ENCODE measurements at regions not wholly inside any gene's neighbourhood (a gene's known extent, or its start where the extent isn't known, plus 50 kb on each side); places are given as distances from the start of the nearest gene placed in this dataset.

DNA sequence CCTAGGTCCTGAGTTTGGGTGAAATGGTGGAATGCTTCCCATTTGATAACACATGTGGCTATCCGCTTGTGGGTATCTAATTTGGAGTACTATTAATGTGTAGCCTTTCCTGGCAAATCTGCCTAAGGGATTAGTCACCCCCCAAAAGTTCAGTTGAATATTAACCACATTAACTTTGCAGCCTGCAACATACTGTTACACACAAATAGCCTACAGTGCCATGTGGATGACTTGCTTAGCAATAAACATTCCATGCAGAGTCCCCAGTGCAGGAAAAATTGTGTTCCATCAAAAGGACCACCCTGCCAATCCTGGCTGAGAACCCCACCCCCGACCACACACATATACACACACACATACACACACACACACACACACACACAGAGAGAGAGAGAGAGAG is 303.3 kb upstream of the ESRRG start (continued):
- TF ChIP-seq, protein P1, sequence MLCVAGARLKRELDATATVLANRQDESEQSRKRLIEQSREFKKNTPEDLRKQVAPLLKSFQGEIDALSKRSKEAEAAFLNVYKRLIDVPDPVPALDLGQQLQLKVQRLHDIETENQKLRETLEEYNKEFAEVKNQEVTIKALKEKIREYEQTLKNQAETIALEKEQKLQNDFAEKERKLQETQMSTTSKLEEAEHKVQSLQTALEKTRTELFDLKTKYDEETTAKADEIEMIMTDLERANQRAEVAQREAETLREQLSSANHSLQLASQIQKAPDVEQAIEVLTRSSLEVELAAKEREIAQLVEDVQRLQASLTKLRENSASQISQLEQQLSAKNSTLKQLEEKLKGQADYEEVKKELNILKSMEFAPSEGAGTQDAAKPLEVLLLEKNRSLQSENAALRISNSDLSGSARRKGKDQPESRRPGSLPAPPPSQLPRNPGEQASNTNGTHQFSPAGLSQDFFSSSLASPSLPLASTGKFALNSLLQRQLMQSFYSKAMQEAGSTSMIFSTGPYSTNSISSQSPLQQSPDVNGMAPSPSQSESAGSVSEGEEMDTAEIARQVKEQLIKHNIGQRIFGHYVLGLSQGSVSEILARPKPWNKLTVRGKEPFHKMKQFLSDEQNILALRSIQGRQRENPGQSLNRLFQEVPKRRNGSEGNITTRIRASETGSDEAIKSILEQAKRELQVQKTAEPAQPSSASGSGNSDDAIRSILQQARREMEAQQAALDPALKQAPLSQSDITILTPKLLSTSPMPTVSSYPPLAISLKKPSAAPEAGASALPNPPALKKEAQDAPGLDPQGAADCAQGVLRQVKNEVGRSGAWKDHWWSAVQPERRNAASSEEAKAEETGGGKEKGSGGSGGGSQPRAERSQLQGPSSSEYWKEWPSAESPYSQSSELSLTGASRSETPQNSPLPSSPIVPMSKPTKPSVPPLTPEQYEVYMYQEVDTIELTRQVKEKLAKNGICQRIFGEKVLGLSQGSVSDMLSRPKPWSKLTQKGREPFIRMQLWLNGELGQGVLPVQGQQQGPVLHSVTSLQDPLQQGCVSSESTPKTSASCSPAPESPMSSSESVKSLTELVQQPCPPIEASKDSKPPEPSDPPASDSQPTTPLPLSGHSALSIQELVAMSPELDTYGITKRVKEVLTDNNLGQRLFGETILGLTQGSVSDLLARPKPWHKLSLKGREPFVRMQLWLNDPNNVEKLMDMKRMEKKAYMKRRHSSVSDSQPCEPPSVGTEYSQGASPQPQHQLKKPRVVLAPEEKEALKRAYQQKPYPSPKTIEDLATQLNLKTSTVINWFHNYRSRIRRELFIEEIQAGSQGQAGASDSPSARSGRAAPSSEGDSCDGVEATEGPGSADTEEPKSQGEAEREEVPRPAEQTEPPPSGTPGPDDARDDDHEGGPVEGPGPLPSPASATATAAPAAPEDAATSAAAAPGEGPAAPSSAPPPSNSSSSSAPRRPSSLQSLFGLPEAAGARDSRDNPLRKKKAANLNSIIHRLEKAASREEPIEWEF (IDR thresholded peaks at IDR 0.05; ENCODE audit: insufficient replicate concordance, low read depth, low read length), result no peak
- TF ChIP-seq MYB (IDR thresholded peaks at IDR 0.05; ENCODE audit: borderline replicate concordance, low read depth, low read length) (no peak), E2F8 (IDR thresholded peaks at IDR 0.05; ENCODE audit: low read depth, partially characterized antibody) (no peak), ZNF384 (IDR thresholded peaks at IDR 0.05; ENCODE audit: borderline replicate concordance, low read depth, low read length) (no peak), SMAD1 (IDR thresholded peaks at IDR 0.05; ENCODE audit: low read depth, partially characterized antibody) (no peak)

Data from GM12878 (cell line).